Parathyroid adenoma (tissue), 2 donors: ENCODE measurements at regions not wholly inside any gene's neighbourhood (a gene's known extent, or its start where the extent isn't known, plus 50 kb on each side); places are given as distances from the start of the nearest gene placed in this dataset.

Experiments
- H2AFZ ChIP-seq: fragments of 300-600 bp; sonication (generic); one replicate; pipeline ENCODE4 v1.7.0; 2017; ENCODE audit warnings: antibody characterized with exemption, mild to moderate bottlenecking
- H3K27ac ChIP-seq: fragments of 300-600 bp; sonication (generic); one replicate; pipeline ENCODE4 v1.7.0; 2017
- H3K27me3 ChIP-seq: fragments of 300-600 bp; sonication (generic); one replicate; pipeline ENCODE4 v1.7.0; 2017; ENCODE audit warnings: low read length; ENCODE audit not compliant: control insufficient read depth, insufficient read depth
- H3K36me3 ChIP-seq: fragments of 300-600 bp; sonication (generic); one replicate; pipeline ENCODE4 v1.7.0; 2017; ENCODE audit warnings: low read length; ENCODE audit not compliant: control insufficient read depth, insufficient read depth
- H3K4me1 ChIP-seq: fragments of 300-600 bp; sonication (generic); one replicate; pipeline ENCODE4 v1.7.0; 2017; ENCODE audit warnings: control low read depth
- H3K4me2 ChIP-seq: fragments of 300-600 bp; sonication (generic); one replicate; pipeline ENCODE4 v1.7.0; 2017; ENCODE audit warnings: low read length
- H3K4me3 ChIP-seq: fragments of 300-600 bp; sonication (generic); one replicate; pipeline ENCODE4 v1.7.0; 2017; ENCODE audit warnings: low read depth, low read length
- H3K79me2 ChIP-seq: fragments of 300-600 bp; sonication (generic); one replicate; pipeline ENCODE4 v1.7.0; 2017; ENCODE audit warnings: control low read depth
- H3K9ac ChIP-seq: fragments of 300-600 bp; sonication (generic); one replicate; pipeline ENCODE4 v1.7.0; 2017; ENCODE audit warnings: mild to moderate bottlenecking
- H3K9me3 ChIP-seq: fragments of 300-600 bp; sonication (generic); one replicate; pipeline ENCODE4 v1.7.0; 2017; ENCODE audit warnings: low read length; ENCODE audit not compliant: control insufficient read depth
- CTCF ChIP-seq: fragments of 300-600 bp; sonication (generic); IDR thresholded peaks from one replicate; pipeline ENCODE4 v1.7.0; 2017; ENCODE audit warnings: antibody characterized with exemption, mild to moderate bottlenecking
- donor health status: primary hyperparathyroidism.

GRCh38 chr20:11103866-11104265 lies 430.1 kb upstream of the JAG1 start:
- H3K27ac ChIP-seq = no peak overlapping the region
- H3K27me3 ChIP-seq = no peaks in the 10 kb centered on the region
- no peak overlapping the region for H2AFZ ChIP-seq
- TF ChIP-seq CTCF = no peak
- no peaks in the 10 kb centered on the region for H3K9me3 ChIP-seq
- H3K4me3 ChIP-seq = no peak overlapping the region
- H3K36me3 ChIP-seq = no peaks in the 10 kb centered on the region
- no peak overlapping the region for H3K9ac ChIP-seq
- no peaks in the 10 kb centered on the region for H3K79me2 ChIP-seq
- no peaks in the 10 kb centered on the region for H3K4me1 ChIP-seq
- no peak overlapping the region for H3K4me2 ChIP-seq

DNA sequence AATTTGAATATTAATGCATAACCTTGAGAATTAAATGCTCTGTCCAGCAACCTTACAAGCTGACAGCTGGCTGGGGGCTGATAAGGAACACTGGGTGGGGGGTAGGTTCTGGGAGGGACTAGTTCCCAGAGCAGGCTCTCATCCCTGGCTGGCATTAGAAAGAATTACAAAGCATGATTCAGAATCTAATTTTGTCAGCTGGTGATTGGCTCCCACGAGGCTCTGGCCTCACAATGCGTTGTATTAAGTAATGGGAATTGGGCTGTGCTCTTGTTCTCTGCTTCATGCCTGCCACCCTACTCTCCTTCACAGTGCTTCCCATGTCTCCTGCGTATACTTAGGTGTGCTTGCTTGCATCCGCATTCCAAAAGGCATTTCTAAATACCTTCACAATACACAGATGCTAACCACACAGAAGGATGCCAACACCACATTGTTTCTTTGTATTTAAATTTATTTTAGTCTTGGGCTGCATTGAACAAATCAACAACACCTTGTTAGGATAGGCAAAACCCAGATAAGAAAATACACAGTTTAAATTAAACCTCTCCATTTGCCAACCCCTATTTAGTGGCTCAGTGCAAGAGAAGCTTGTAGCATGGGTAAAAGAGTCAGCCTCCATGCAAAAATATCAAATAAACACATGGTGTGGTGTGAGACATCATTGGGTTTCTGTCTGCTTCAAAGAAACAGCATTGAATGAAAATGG lies 434.5 kb upstream of the JAG1 start:
- no peak overlapping the region for H3K4me2 ChIP-seq
- H2AFZ ChIP-seq = no peak overlapping the region
- TF ChIP-seq CTCF = no peak
- no peak overlapping the region for H3K4me3 ChIP-seq
- no peak overlapping the region for H3K27ac ChIP-seq
- H3K36me3 ChIP-seq = no peaks in the 10 kb centered on the region
- no peaks in the 10 kb centered on the region for H3K79me2 ChIP-seq
- no peak overlapping the region for H3K9ac ChIP-seq
- no peaks in the 10 kb centered on the region for H3K9me3 ChIP-seq
- no peaks in the 10 kb centered on the region for H3K4me1 ChIP-seq
- H3K27me3 ChIP-seq = no peaks in the 10 kb centered on the region

DNA sequence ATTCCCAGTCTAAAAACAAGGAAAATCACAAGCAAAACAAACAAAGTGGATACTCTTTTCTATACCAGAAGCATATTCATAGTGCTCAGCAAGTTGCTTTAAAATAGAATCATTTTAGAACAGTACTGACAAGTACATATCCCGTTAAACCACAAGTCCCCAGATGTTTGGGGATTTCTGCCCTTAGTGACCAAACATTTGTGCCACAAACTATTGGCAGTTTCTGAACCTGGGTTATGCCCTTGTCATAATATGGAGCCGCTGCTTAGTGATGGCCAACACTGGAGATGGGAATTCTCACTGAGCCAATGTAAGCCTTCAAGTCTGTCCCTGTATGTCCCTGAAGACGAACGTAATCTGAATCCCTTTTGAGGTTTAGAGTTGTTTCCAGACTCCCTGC lies 436.7 kb upstream of the JAG1 start:
- no peaks in the 10 kb centered on the region for H3K4me1 ChIP-seq
- no peak overlapping the region for H3K4me3 ChIP-seq
- H3K27ac ChIP-seq = no peak overlapping the region
- no peak overlapping the region for H2AFZ ChIP-seq
- H3K4me2 ChIP-seq = no peak overlapping the region
- H3K79me2 ChIP-seq = no peaks in the 10 kb centered on the region
- H3K27me3 ChIP-seq = no peaks in the 10 kb centered on the region
- H3K36me3 ChIP-seq = no peaks in the 10 kb centered on the region
- H3K9ac ChIP-seq = no peak overlapping the region
- no peaks in the 10 kb centered on the region for H3K9me3 ChIP-seq
- TF ChIP-seq CTCF = no peak

DNA sequence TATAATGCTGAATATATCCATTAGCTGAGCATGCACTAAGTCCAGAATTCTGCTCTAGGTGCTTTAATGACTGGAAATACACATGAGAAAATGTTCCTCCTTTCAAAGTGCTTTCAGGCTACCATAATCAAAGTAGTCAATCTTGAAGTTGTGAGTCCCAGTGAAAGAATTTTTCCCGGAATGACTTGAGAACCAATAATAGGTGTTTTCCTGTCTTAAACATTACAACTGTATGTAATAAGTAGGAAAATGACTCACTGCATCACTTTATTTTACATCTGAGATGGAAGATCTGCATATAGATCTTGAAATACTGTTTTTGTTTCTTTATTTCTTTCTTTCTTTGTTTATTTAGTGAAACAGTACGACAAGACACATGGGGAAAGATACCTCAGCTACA lies 437.4 kb upstream of the JAG1 start:
- Histone ChIP-seq H3K27me3 (no peaks in the 10 kb centered on the region), H3K9me3 (no peaks in the 10 kb centered on the region)
- TF ChIP-seq CTCF = no peak

GRCh38 chr20:11112832-11113231 lies 439.0 kb upstream of the JAG1 start:
- Histone ChIP-seq H3K27me3 (no peaks in the 10 kb centered on the region), H3K4me2 (no peak overlapping the region), H3K9me3 (no peaks in the 10 kb centered on the region), H3K4me1 (no peaks in the 10 kb centered on the region), H3K27ac (no peak overlapping the region), H3K9ac (no peak overlapping the region), H2AFZ (no peak overlapping the region), H3K36me3 (no peaks in the 10 kb centered on the region), H3K4me3 (no peak overlapping the region), H3K79me2 (no peaks in the 10 kb centered on the region)
- no peak for TF ChIP-seq CTCF

More for the DNA sequence above, 437.4 kb upstream of the JAG1 start:
- H3K36me3 ChIP-seq = no peaks in the 10 kb centered on the region
- H3K79me2 ChIP-seq = no peaks in the 10 kb centered on the region
- no peak overlapping the region for H3K27ac ChIP-seq
- H3K4me1 ChIP-seq = no peaks in the 10 kb centered on the region
- no peak overlapping the region for H2AFZ ChIP-seq
- no peak overlapping the region for H3K9ac ChIP-seq
- no peak overlapping the region for H3K4me2 ChIP-seq
- no peak overlapping the region for H3K4me3 ChIP-seq
